Upper lobe of left lung (tissue), 6 donors: ENCODE measurements at regions not wholly inside any gene's neighbourhood (a gene's known extent, or its start where the extent isn't known, plus 50 kb on each side); places are given as distances from the start of the nearest gene placed in this dataset.

Experiments used
- ATAC-seq, 2 donors: fragments of 200-7000 bp; cut with Tn5 transposase; one replicate each; pipeline ENCODE4 v1.9.1; 2022; ENCODE audit warnings: mild to moderate bottlenecking in 2 of 2, moderate library complexity in 2 of 2; ENCODE audit not compliant: low FRiP score in 2 of 2
- DNase-seq, 2 donors: peaks; one replicate each; pipeline ENCODE4 v3.0.0-alpha.2; 2019 to 2020
- H3K27ac ChIP-seq, 4 donors: fragments of 200-600 bp; sonication (generic); one replicate each; pipeline ENCODE4 v1.5.1; 2016 to 2019
- H3K27me3 ChIP-seq, 4 donors: fragments of 200-600 bp; sonication (generic); one replicate each; pipeline ENCODE4 v1.5.1; 2017 to 2019
- H3K36me3 ChIP-seq, 4 donors: fragments of 200-600 bp; sonication (generic); one replicate each; pipeline ENCODE4 v1.5.1; 2016 to 2019
- H3K4me1 ChIP-seq, 4 donors: fragments of 200-600 bp; sonication (generic); one replicate each; pipeline ENCODE4 v1.5.1; 2018 to 2019
- H3K4me3 ChIP-seq, 4 donors: fragments of 200-600 bp; sonication (generic); one replicate each; pipeline ENCODE4 v1.5.1; 2017 to 2019; ENCODE audit warnings: mild to moderate bottlenecking in 2 of 4, moderate library complexity in 1 of 4
- H3K9me3 ChIP-seq, 4 donors: fragments of 200-600 bp; sonication (generic); one replicate each; pipeline ENCODE4 v1.5.1; 2018 to 2019
- CTCF ChIP-seq, 6 experiments: fragments of 450-650 bp in 4 of 6; fragments of 200-600 bp in 2 of 6; sonication (generic) in 2 of 6; IDR thresholded peaks; one replicate each; pipeline ENCODE4 v1.5.1; 2016 to 2019; ENCODE audit warnings: antibody characterized with exemption in 6 of 6
- EP300 ChIP-seq, 4 donors: sonication (generic); formaldehyde crosslinking; IDR thresholded peaks; one replicate each; pipeline ENCODE4 v1.5.1; 2017; ENCODE audit warnings: antibody characterized with exemption in 4 of 4, control low read depth in 2 of 4
- POLR2A ChIP-seq, 4 donors: fragments of 450-650 bp; IDR thresholded peaks; one replicate each; pipeline ENCODE4 v1.5.1; 2016 to 2017; ENCODE audit warnings: antibody characterized with exemption in 4 of 4, mild to moderate bottlenecking in 2 of 4
- POLR2AphosphoS5 ChIP-seq, 2 donors: sonication (generic); formaldehyde crosslinking; IDR thresholded peaks; one replicate each; pipeline ENCODE4 v1.5.1; 2017; ENCODE audit warnings: antibody characterized with exemption in 2 of 2
- WGBS, 2 donors: methylation state at CpG; one replicate each; pipeline ENCODE4 v1.1.5; 2017 to 2018; 5-methylcytosine and 5-hydroxymethylcytosine counted together
- donor health status: DM: no; HTN: no; CAD: no; lungs with moderate emphysema.
- donor health status: DM: no; HTN: yes; CAD: no; lungs with severe emphysema.

GRCh38 chr6:81383472-81383871, 369.0 kb downstream of the TENT5A start:
- no peak overlapping the region for H3K27ac ChIP-seq
- TF ChIP-seq POLR2A (IDR thresholded peaks at IDR 0.05), result no peak
- H3K9me3 ChIP-seq, result no peaks in the 10 kb centered on the region
- no peaks in the 10 kb centered on the region for H3K27me3 ChIP-seq
- no peaks in the 10 kb centered on the region for H3K36me3 ChIP-seq
- 71% methylated on average over 1 of the region's 1 CpG for WGBS, 2 donors
- H3K4me3 ChIP-seq, result no peak overlapping the region
- no peak for DNase-seq
- no peak for ATAC-seq
- H3K4me1 ChIP-seq, result no peaks in the 10 kb centered on the region

GRCh38 chr6:81382852-81383251, 369.6 kb downstream of the TENT5A start:
- Histone ChIP-seq H3K4me3 (no peak overlapping the region), H3K27ac (no peak overlapping the region), H3K36me3 (no peaks in the 10 kb centered on the region), H3K9me3 (no peaks in the 10 kb centered on the region), H3K4me1 (no peaks in the 10 kb centered on the region), H3K27me3 (no peaks in the 10 kb centered on the region)
- ATAC-seq (no peak), DNase-seq (no peak)
- no peak for TF ChIP-seq POLR2AphosphoS5 (IDR thresholded peaks at IDR 0.05)
- TF ChIP-seq POLR2A (IDR thresholded peaks at IDR 0.05), result no peak
- TF ChIP-seq EP300 (IDR thresholded peaks at IDR 0.05), result no peak
- TF ChIP-seq CTCF (IDR thresholded peaks at IDR 0.05), result no peak
- 54 to 69% methylated on average over 4 of the region's 4 CpGs for WGBS, 2 donors

- Histone ChIP-seq H3K36me3 (no peaks in the 10 kb centered on the region), H3K27ac (no peak overlapping the region), H3K9me3 (no peaks in the 10 kb centered on the region), H3K4me1 (no peaks in the 10 kb centered on the region), H3K27me3 (no peaks in the 10 kb centered on the region), H3K4me3 (no peak overlapping the region)
- no peak for ATAC-seq
- WGBS, 2 donors, result 100% methylated on average over 1 of the region's 1 CpG
- TF ChIP-seq POLR2AphosphoS5 (IDR thresholded peaks at IDR 0.05), result no peak
- no peak for DNase-seq
Observed at GRCh38 chr6:81381382-81381916, 371.0 kb downstream of the TENT5A start.

GRCh38 chr6:81380718-81381338, 371.7 kb downstream of the TENT5A start:
- H3K4me3 ChIP-seq, result no peak overlapping the region
- 88 to 97% methylated on average over 1 of the region's 1 CpG for WGBS, 2 donors
- ATAC-seq, result no peak
- no peaks in the 10 kb centered on the region for H3K27me3 ChIP-seq
- TF ChIP-seq CTCF (IDR thresholded peaks at IDR 0.05) (no peak), POLR2AphosphoS5 (IDR thresholded peaks at IDR 0.05) (no peak), POLR2A (IDR thresholded peaks at IDR 0.05) (no peak), EP300 (IDR thresholded peaks at IDR 0.05) (no peak)
- DNase-seq, result no peak
- H3K27ac ChIP-seq, result no peak overlapping the region
- no peaks in the 10 kb centered on the region for H3K36me3 ChIP-seq
- no peaks in the 10 kb centered on the region for H3K9me3 ChIP-seq
- H3K4me1 ChIP-seq, result no peaks in the 10 kb centered on the region

- ATAC-seq (no peak), DNase-seq (no peak)
- Histone ChIP-seq H3K27me3 (no peaks in the 10 kb centered on the region), H3K36me3 (no peaks in the 10 kb centered on the region), H3K9me3 (no peaks in the 10 kb centered on the region), H3K27ac (no peak overlapping the region), H3K4me1 (no peaks in the 10 kb centered on the region), H3K4me3 (no peak overlapping the region)
- WGBS, 2 donors, result 93 to 95% methylated on average over 5 of the region's 5 CpGs
- TF ChIP-seq CTCF (IDR thresholded peaks at IDR 0.05) (no peak), EP300 (IDR thresholded peaks at IDR 0.05) (no peak), POLR2AphosphoS5 (IDR thresholded peaks at IDR 0.05) (no peak), POLR2A (IDR thresholded peaks at IDR 0.05) (no peak)
Observed at GRCh38 chr6:81376745-81377144, 375.7 kb downstream of the TENT5A start.

- Histone ChIP-seq H3K27ac (no peak overlapping the region), H3K36me3 (no peaks in the 10 kb centered on the region), H3K27me3 (no peaks in the 10 kb centered on the region), H3K9me3 (no peaks in the 10 kb centered on the region), H3K4me1 (no peaks in the 10 kb centered on the region), H3K4me3 (no peak overlapping the region)
- no peak for DNase-seq
- WGBS, 2 donors, result 18 to 27% methylated on average over 1 of the region's 1 CpG
- no peak for ATAC-seq
- no peak for TF ChIP-seq POLR2A (IDR thresholded peaks at IDR 0.05)
- no peak for TF ChIP-seq POLR2AphosphoS5 (IDR thresholded peaks at IDR 0.05)
- TF ChIP-seq CTCF (IDR thresholded peaks at IDR 0.05), result no peak
- no peak for TF ChIP-seq EP300 (IDR thresholded peaks at IDR 0.05)
Observed at GRCh38 chr6:81373414-81373813, 379.1 kb downstream of the TENT5A start.
